K562 (cell line): ENCODE measurements at regions not wholly inside any gene's neighbourhood (a gene's known extent, or its start where the extent isn't known, plus 50 kb on each side); places are given as distances from the start of the nearest gene placed in this dataset.

ENCODE experiments used
- EGR1 ChIP-seq: fragments of 450-650 bp; conservative IDR thresholded peaks from 2 replicates; pipeline ENCODE4 v1.6.1; 2017; ENCODE audit warnings: mild to moderate bottlenecking
- EZH2 ChIP-seq: IDR thresholded peaks from 2 replicates; pipeline ENCODE4 v1.6.1; 2012; ENCODE audit warnings: low read depth, mild to moderate bottlenecking, inconsistent platforms, low read length, borderline replicate concordance
- POLR2A ChIP-seq: fragments of 450-650 bp; conservative IDR thresholded peaks from 2 replicates; pipeline ENCODE4 v1.6.1; 2016
- POLR2AphosphoS5 ChIP-seq: IDR thresholded peaks from 2 replicates; pipeline ENCODE4 v1.6.1; 2011; ENCODE audit warnings: mild to moderate bottlenecking, low read depth, low read length, moderate library complexity; ENCODE audit not compliant: control insufficient read depth, insufficient read depth
- RBBP5 ChIP-seq: fragments of 200-600 bp; sonication (generic); IDR thresholded peaks from 2 replicates; pipeline ENCODE4 v1.6.1; 2012; ENCODE audit warnings: borderline replicate concordance, mild to moderate bottlenecking, low read length, control low read depth, inconsistent platforms; ENCODE audit not compliant: insufficient read depth, poor library complexity, severe bottlenecking
- RCOR1 ChIP-seq, 2 experiments: IDR thresholded peaks; 2 replicates each; pipeline ENCODE4 v1.6.1; 2012; ENCODE audit warnings: low read depth in 2 of 2, low read length in 2 of 2, borderline replicate concordance in 1 of 2, improper control_type of control experiment in 1 of 2
- TBP ChIP-seq: optimal IDR thresholded peaks from 2 replicates; pipeline ENCODE3; 2011; ENCODE audit warnings: low read depth, low read length, improper control_type of control experiment
- ZBTB7A ChIP-seq: IDR thresholded peaks from 2 replicates; pipeline ENCODE4 v1.6.1; 2011; ENCODE audit warnings: low read depth, mild to moderate bottlenecking, low read length, moderate library complexity, borderline replicate concordance; ENCODE audit not compliant: control insufficient read depth
- ZNF24 ChIP-seq: fragments of 450-650 bp; IDR thresholded peaks from 2 replicates; pipeline ENCODE4 v1.6.1; 2016
- TF ChIP-seq, protein P1 (sequence below), 2 experiments: fragments of 450-650 bp; conservative IDR thresholded peaks; 2 replicates each; pipeline ENCODE4 v1.6.1; 2017; ENCODE audit warnings: mild to moderate bottlenecking in 2 of 2, moderate library complexity in 2 of 2
- TF ChIP-seq, protein P2 (sequence below): fragments of 450-650 bp; IDR thresholded peaks from 2 replicates; pipeline ENCODE4 v1.6.1; 2017; ENCODE audit warnings: mild to moderate bottlenecking, moderate library complexity
- TF ChIP-seq, protein P3 (sequence below), 2 experiments: fragments of 450-650 bp in 1 of 2; sonication (generic) in 1 of 2; formaldehyde crosslinking in 1 of 2; IDR thresholded peaks in 1 of 2; conservative IDR thresholded peaks in 1 of 2; 2 replicates each; pipeline versions ENCODE4 v1.6.1 to v1.8.1; 2016 to 2023; ENCODE audit warnings: mild to moderate bottlenecking in 2 of 2, moderate library complexity in 2 of 2, inconsistent platforms in 1 of 2, missing genetic modification reagents in 1 of 2
- TF ChIP-seq, protein P4 (sequence below): sonication (generic); formaldehyde crosslinking; IDR thresholded peaks from 2 replicates; pipeline ENCODE4 v1.8.0; 2023; ENCODE audit warnings: mild to moderate bottlenecking, missing genetic modification reagents
- TF ChIP-seq, protein P5 (sequence below), 3 experiments: IDR thresholded peaks in 2 of 3; conservative IDR thresholded peaks in 1 of 3; 2 replicates each; pipeline ENCODE4 v1.5.1; 2011 to 2012; ENCODE audit warnings: low read length in 3 of 3, mild to moderate bottlenecking in 3 of 3, control low read depth in 2 of 3, improper control_type of control experiment in 1 of 3, inconsistent platforms in 1 of 3, low read depth in 1 of 3, mixed read lengths in 1 of 3, moderate library complexity in 1 of 3; ENCODE audit not compliant: insufficient read depth in 2 of 3

DNA sequence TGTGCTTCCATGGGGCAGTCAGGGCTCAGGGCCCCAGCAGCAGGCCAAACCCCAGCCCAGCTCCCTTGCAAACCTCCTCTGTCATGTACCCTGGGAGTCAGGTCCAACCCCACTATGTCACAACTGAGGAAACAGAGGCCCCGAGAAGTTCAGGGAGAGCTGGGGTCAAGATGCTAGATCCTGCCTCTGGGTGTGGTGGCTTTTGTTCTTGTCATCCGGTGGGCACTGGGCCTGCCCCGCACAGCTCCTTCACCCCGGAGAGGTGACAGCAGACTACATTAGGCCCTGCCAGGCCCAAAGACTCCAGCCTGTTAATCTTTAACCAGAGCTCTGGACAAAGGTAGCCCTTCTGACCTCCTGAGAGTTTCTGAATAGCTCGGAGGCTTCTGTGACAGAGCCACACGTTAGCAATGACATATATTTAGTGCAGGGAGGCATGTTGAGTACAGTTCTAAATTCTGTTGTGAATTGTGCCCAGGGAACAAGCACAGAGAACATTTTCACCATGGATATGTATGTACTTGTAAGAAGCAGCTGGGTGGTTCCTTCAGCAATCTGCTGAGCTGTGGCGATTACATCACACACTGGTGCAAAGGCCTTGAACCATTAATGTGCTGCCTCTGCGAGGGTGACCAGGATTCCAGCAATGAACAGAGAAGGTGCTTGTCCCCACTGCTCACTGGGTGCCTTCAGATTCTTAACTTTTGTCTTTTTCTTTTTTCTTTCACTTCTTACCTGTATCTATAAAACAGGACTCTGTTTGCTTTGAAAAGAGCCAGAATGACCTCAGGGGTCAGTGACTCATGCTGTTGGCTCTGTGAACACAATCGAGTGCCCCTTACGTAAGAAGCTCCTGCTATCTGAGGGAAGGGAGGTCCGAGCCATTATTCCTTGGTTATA is 102.8 kb downstream of the RHOU start:
- TF ChIP-seq ZNF24 (no peak), TBP (no peak), RBBP5 (no peak), ZBTB7A (no peak), RCOR1 (IDR thresholded peaks at IDR 0.05; ENCODE audit: borderline replicate concordance in 1 of 2, low read depth in 2 of 2, low read length in 2 of 2) (0 out of 4 replicates have a peak, but pooled peaks of 1 of the 2 experiments have one; percentile 48), EZH2 (no peak), POLR2AphosphoS5 (no peak), EGR1 (no peak), POLR2A (no peak)
- TF ChIP-seq, protein P1, sequence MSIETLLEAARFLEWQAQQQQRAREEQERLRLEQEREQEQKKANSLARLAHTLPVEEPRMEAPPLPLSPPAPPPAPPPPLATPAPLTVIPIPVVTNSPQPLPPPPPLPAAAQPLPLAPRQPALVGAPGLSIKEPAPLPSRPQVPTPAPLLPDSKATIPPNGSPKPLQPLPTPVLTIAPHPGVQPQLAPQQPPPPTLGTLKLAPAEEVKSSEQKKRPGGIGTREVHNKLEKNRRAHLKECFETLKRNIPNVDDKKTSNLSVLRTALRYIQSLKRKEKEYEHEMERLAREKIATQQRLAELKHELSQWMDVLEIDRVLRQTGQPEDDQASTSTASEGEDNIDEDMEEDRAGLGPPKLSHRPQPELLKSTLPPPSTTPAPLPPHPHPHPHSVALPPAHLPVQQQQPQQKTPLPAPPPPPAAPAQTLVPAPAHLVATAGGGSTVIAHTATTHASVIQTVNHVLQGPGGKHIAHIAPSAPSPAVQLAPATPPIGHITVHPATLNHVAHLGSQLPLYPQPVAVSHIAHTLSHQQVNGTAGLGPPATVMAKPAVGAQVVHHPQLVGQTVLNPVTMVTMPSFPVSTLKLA (conservative IDR thresholded peaks at IDR 0.05) = no peak
- TF ChIP-seq, protein P2, sequence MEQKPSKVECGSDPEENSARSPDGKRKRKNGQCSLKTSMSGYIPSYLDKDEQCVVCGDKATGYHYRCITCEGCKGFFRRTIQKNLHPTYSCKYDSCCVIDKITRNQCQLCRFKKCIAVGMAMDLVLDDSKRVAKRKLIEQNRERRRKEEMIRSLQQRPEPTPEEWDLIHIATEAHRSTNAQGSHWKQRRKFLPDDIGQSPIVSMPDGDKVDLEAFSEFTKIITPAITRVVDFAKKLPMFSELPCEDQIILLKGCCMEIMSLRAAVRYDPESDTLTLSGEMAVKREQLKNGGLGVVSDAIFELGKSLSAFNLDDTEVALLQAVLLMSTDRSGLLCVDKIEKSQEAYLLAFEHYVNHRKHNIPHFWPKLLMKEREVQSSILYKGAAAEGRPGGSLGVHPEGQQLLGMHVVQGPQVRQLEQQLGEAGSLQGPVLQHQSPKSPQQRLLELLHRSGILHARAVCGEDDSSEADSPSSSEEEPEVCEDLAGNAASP = no peak
- TF ChIP-seq, protein P3, sequence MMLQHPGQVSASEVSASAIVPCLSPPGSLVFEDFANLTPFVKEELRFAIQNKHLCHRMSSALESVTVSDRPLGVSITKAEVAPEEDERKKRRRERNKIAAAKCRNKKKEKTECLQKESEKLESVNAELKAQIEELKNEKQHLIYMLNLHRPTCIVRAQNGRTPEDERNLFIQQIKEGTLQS (IDR thresholded peaks at IDR 0.05) = peak; percentile 97
- TF ChIP-seq, protein P3 (CRISPR knock-in tag; conservative IDR thresholded peaks at IDR 0.05) = peak; percentile 67; the same call in 1 of the 2 replicates
- TF ChIP-seq, protein P4, sequence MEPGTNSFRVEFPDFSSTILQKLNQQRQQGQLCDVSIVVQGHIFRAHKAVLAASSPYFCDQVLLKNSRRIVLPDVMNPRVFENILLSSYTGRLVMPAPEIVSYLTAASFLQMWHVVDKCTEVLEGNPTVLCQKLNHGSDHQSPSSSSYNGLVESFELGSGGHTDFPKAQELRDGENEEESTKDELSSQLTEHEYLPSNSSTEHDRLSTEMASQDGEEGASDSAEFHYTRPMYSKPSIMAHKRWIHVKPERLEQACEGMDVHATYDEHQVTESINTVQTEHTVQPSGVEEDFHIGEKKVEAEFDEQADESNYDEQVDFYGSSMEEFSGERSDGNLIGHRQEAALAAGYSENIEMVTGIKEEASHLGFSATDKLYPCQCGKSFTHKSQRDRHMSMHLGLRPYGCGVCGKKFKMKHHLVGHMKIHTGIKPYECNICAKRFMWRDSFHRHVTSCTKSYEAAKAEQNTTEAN (CRISPR knock-in tag) = no peak
- TF ChIP-seq, protein P5, sequence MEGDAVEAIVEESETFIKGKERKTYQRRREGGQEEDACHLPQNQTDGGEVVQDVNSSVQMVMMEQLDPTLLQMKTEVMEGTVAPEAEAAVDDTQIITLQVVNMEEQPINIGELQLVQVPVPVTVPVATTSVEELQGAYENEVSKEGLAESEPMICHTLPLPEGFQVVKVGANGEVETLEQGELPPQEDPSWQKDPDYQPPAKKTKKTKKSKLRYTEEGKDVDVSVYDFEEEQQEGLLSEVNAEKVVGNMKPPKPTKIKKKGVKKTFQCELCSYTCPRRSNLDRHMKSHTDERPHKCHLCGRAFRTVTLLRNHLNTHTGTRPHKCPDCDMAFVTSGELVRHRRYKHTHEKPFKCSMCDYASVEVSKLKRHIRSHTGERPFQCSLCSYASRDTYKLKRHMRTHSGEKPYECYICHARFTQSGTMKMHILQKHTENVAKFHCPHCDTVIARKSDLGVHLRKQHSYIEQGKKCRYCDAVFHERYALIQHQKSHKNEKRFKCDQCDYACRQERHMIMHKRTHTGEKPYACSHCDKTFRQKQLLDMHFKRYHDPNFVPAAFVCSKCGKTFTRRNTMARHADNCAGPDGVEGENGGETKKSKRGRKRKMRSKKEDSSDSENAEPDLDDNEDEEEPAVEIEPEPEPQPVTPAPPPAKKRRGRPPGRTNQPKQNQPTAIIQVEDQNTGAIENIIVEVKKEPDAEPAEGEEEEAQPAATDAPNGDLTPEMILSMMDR (IDR thresholded peaks at IDR 0.05 in 2 of 3, conservative IDR thresholded peaks at IDR 0.05 in 1 of 3; ENCODE audit: insufficient read depth in 2 of 3, low read depth in 1 of 3, low read length in 3 of 3) = no peak
